Retina (tissue), 1 donor: ENCODE measurements at regions not wholly inside any gene's neighbourhood (a gene's known extent, or its start where the extent isn't known, plus 50 kb on each side); places are given as distances from the start of the nearest gene placed in this dataset.
"Not testable (repeated sequence)": the region's sequence is repeated elsewhere in the genome, so short reads cannot be mapped to it uniquely, and the experiment has no call there.

ENCODE experiments used
- DNase-seq: peaks from one replicate; pipeline ENCODE4 v3.0.0-alpha.2; 2016

DNA sequence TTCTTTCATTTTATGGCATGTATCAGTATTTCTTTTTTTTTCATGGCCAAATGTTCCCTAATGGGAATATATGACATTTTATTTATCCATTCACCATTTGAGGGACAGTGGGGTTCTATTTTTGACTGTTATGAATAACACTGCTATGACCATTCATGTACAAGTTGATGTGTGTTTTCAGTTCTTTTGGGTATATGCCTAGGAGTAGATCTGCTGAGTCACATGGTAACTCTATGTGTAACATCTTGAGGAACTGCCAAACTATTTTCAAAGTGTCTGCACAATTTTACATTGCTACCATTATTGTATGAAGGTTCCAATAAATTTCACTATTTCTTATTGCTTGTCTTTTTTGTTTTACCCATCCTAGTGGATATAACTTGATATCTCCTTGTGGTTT, 223.0 kb downstream of the TANC2 start:
- DNase-seq, result no peak

DNA sequence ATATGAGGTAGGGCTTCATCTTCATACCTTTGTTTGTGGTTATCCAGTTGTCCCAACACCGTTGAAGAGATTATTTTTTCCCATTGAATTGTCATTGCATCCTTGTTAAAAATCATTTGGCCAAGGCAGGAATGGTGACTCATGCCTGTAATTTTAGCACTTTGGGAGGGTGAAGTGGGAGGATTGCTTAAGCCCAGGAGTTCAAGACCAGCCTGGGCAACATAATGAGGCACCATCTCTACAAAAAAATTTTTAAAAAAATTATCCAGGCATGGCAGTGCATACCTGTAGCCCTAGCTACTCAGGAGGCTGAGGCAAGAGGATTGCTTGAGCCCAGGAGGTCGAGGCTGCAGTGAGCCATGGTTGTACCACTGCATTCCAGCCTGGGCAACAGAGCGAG, 223.9 kb downstream of the TANC2 start:
- no peak for DNase-seq

DNA sequence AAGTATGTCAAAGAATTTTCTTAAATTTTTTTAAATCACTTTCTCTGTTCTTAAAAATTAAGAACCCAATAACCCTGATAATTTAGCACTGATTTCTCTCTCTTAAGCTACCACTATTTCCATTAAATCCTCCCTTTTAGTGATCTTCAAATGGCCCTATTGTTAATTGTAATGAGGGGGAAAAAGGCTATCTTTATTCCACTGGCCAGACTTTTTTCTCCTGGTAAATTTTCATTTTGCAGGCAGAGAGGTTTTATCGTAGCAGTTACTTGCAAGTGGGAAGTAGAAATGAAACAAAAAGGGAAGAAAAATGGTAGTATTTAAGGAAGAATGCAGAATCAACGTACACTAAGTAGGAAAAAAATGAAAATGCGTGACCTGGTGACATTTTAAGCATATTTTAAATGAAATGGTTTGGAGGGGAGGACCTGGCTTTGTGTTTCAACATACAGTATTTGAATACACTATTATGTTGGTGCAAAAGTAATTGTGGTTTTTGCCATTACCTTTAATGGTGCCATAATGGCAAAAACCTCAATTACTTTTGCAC, 224.9 kb downstream of the TANC2 start:
- no peak for DNase-seq

DNA sequence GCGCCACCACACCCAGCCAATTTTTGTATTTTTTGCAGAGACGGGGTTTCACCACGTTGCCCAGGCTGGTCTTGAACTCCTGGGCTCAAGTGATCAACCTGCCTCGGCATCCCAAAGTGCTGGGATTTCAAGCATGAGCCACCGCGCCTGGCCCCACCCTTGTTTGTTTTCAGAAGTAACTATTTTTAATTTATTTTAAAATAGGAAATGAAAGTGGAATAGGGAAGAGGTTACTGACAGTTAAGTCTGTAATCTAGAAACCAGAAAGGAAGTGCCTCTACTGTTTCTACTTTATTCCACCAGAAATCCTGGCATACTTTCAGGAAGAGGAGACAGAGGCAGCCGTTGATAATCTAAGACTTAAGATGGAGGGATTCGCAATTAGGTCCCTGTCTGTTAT, 225.6 kb downstream of the TANC2 start:
- no peak for DNase-seq

DNA sequence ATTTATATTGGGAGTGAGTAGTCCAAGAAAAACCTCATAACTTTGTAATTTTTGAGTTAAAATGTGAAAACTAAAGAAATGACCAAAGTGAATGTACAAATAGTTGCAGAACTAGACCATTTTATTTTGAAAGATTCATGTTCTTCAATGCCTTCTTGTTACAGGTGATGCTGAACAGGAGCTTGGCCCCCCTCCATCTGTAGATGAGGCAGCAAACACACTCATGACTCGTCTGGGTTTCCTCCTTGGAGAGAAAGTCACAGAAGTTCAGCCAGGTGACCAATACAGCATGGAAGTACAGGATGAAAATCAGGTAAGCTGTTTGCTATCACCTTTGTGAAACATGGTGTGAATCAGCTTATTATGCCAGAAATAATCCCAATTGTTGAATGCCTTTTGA, 227.8 kb downstream of the TANC2 start:
- DNase-seq, result no peak

DNA sequence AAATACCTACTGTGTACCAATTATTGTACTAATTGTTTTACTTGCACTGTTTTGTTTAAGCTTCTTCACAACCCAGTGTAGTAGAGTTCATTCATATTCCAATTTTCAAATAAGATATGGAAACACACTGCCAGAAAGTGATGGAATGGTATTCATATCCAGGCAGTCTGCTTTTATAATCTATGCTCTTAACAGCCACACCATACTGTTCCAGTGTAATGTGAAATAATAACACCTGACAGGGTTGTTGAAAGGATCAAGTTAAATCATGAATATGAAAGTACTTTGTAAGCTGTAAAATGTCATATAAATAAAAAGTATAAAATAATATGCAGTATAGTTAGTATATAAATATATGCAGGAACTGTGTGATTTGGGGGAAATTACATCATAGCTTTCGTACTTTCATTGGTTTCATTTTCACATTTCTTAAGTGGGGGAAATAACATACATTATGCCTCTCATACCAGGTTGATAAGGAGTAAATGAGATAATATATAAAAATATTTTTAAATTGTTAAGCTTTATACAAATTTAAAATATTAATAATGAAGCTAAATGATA, 230.8 kb downstream of the TANC2 start:
- DNase-seq, result no peak

DNA sequence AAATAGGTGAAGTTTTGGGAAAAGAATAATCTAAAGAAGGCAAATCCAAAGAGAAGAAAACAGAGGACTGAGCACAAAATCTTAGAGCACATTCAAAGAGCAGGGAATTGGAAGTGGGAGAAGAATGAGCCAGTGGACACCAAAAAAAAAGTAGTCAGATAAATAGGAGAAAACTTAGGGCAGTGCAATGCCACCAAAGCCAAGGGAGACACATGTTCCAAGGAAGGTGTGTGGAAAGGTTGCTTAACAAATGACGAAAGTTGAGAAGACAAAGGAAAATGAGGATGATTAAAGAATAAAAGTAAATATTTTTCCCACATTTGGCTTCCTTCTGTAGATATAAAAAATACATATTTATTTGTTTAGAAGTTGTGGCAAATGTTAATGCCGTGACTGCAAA, 237.6 kb downstream of the TANC2 start:
- no peak for DNase-seq

DNA sequence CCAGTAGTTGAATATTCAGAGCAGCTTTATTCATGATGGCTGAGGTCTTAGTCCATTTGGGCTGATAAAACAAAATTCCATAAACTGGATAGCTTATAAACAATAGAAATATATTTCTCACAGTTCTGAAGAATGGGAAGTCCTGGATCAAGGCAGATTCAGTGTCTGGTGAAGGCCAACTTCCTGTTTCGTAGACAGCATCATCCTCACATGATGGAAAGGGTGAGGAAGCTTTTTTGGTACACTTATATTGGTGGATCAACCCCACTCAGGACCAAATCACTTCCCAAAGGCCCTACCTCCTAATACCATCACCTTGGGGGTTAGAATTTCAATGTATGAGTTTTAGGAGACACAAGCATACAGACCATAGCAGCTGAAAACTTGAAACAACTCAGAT, 224.2 kb downstream of the CYB561 start:
- no peak for DNase-seq

DNA sequence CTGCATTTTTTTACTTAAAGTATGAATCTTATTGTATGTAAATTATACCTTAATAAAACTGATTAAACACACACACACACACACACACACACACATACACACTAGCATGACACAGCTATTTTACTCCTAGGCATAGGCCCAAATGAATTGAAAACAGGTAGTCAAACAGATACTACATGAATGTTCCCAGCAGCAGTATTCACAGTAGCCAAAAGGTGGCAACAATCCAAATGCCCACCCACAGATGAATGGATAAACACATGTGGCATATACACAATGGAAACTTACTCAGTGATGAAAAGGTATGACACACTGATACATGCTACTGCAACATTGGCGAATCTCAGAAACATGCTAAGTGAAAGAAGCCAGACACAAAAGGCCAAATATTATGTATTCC, 223.5 kb downstream of the CYB561 start:
- no peak for DNase-seq

DNA sequence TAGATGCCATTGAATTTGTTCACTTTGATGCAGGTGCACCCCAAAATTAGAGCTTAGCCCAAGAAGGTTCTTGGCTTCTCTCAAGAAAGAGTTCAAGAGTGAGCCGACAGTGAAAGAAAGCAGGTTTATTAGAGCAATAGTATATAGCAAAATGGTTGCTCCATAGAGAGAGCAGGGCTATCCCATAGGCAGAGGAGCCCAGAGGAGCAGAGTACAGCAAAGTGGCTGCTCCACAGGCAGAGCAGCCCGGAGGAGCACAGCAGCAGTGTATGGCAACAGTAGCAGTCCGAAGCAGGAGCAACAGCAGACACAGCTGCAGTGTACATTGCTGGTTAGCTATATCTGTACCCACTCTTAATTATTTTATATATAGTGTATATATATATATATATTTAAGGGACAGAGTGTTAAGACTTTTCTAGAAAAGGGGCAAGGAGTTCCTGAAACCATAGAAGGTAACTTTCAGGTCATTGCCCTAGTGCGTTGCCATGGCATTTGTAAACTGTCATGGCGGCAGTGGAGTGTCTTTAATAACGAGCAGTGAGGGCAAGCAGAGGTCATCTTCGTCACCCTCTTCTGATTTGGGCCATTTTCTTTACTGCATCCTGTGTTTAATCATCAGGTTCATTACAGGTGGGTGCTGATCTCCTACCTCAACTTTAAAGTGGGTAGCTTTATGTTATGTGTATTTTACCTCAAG, 222.7 kb downstream of the CYB561 start:
- no peak for DNase-seq

GRCh38 chr17:63224644-63225043, 221.5 kb downstream of the CYB561 start:
- DNase-seq, result no peak

GRCh38 chr17:63226720-63227119, 219.4 kb downstream of the CYB561 start:
- DNase-seq, result not testable (repeated sequence)

- DNase-seq, result not testable (repeated sequence)
Observed at GRCh38 chr17:63231015-63231620, 215.0 kb downstream of the CYB561 start.

- DNase-seq, result no peak
Observed at GRCh38 chr17:63232565-63233310, 213.4 kb downstream of the CYB561 start.

DNA sequence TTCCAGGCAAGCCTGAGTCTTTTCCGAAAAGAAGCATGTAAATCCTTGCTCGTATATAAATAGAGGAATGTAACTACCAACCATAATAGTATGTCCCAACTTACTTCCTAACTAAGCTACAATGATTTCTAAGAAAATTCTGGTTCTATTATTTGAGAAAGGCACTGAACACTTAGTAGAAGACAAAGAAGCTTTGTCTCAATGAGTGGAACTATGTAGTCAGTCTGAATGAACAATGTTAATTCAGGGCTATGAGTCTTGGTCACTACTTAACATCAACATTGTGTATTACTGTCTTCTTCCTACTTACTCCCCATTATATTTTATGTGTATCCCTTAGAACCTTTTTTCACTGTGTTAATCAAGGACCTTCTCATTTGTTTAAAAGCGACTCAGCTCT, 206.0 kb downstream of the CYB561 start:
- no peak for DNase-seq

GRCh38 chr17:63246344-63246743, 199.8 kb downstream of the CYB561 start:
- no peak for DNase-seq

DNA sequence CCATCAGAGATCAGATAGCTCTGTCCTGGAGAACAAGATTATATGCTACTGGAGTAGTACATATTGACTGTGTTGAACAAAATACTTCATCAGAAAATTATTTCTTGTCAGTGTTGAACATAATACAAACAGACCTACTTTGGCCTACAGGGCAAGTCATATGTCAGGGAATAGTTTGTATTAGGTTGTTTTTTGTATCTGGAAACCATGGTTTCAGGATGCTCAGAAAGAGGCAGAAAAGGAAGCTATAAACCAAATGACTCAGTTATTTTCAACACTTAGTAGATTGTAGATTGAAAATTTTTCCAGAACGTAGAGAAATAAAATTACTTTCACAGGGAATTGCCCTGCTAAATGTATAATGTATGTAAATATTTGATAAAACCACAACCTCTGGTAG, 198.4 kb downstream of the CYB561 start:
- no peak for DNase-seq

GRCh38 chr17:63249256-63250004, 196.7 kb downstream of the CYB561 start:
- no peak for DNase-seq

GRCh38 chr17:63250830-63251229, 195.3 kb downstream of the CYB561 start:
- no peak for DNase-seq

- no peak for DNase-seq
Observed at GRCh38 chr17:63258785-63259184, 187.3 kb downstream of the CYB561 start.

- DNase-seq, result no peak
Observed at GRCh38 chr17:63262751-63263476, 183.2 kb downstream of the CYB561 start.

GRCh38 chr17:63265526-63265925, 180.6 kb downstream of the CYB561 start:
- DNase-seq, result no peak
